K562 (cell line): ENCODE measurements at regions not wholly inside any gene's neighbourhood (a gene's known extent, or its start where the extent isn't known, plus 50 kb on each side); places are given as distances from the start of the nearest gene placed in this dataset.

Source experiments
- CUX1 ChIP-seq: fragments of 200-800 bp; sonication (Bioruptor generic); IDR thresholded peaks from 2 replicates; pipeline ENCODE4 v1.6.1; 2016; ENCODE audit warnings: missing genetic modification characterization, missing compliant biosample characterization
- FOXP4 ChIP-seq: sonication (generic); formaldehyde crosslinking; IDR thresholded peaks from 2 replicates; pipeline ENCODE4 v1.8.0; 2022; ENCODE audit warnings: mild to moderate bottlenecking, missing genetic modification reagents, borderline replicate concordance
- JUND ChIP-seq, 2 experiments: IDR thresholded peaks; 2 replicates in 1 of 2; 3 replicates in 1 of 2; pipeline ENCODE4 v1.6.1; 2011; ENCODE audit warnings: borderline replicate concordance in 2 of 2, low read depth in 2 of 2, low read length in 2 of 2, improper control_type of control experiment in 1 of 2, missing biosample characterization in 1 of 2, missing genetic modification characterization in 1 of 2, missing genetic modification reagents in 1 of 2
- SETDB1 ChIP-seq: IDR thresholded peaks from one replicate; pipeline ENCODE4 v1.6.1; 2012; ENCODE audit warnings: low read length, control low read depth, inconsistent platforms
- YBX1 ChIP-seq: fragments of 450-650 bp; IDR thresholded peaks from 2 replicates; pipeline ENCODE4 v1.7.1; 2016; ENCODE audit warnings: mild to moderate bottlenecking
- ZBTB40 ChIP-seq, 2 experiments: fragments of 450-650 bp in 1 of 2; sonication (generic) in 1 of 2; formaldehyde crosslinking in 1 of 2; IDR thresholded peaks; 2 replicates each; pipeline versions ENCODE4 v1.7.1 to v1.9.0; 2016 to 2022; ENCODE audit warnings: inconsistent platforms in 1 of 2, mild to moderate bottlenecking in 1 of 2, missing genetic modification reagents in 1 of 2
- ZFPM2 ChIP-seq: fragments of 250-450 bp; sonication (Bioruptor Pico); IDR thresholded peaks from 2 replicates; pipeline ENCODE4 v1.5.1; 2022; ENCODE audit warnings: mild to moderate bottlenecking

- no peak for TF ChIP-seq JUND (IDR thresholded peaks at IDR 0.05; ENCODE audit: borderline replicate concordance, low read depth, low read length)
- no peak for TF ChIP-seq JUND (tag; IDR thresholded peaks at IDR 0.05; ENCODE audit: borderline replicate concordance, low read depth, low read length)
- no peak for TF ChIP-seq CUX1
- TF ChIP-seq YBX1 = no peak
- no peak for TF ChIP-seq SETDB1
- TF ChIP-seq ZBTB40 (IDR thresholded peaks at IDR 0.05) = no peak
- TF ChIP-seq ZBTB40 (CRISPR knock-in tag; IDR thresholded peaks at IDR 0.05) = no peak
- no peak for TF ChIP-seq FOXP4 (CRISPR knock-in tag)
- TF ChIP-seq ZFPM2 = no peak
Measured at GRCh38 chr2:66897691-66898150, 462.8 kb downstream of the MEIS1 start (continued).
